Prostate gland (tissue), 2 donors: ENCODE measurements at regions not wholly inside any gene's neighbourhood (a gene's known extent, or its start where the extent isn't known, plus 50 kb on each side); places are given as distances from the start of the nearest gene placed in this dataset.

Source experiments
- DNase-seq: peaks from one replicate; pipeline ENCODE4 v3.0.0-alpha.2; 2019; ENCODE audit warnings: low spot score
- H3K27ac ChIP-seq, 2 donors: fragments of 200-600 bp; sonication (generic); 2 replicates each; pipeline ENCODE4 v1.5.1; 2017 to 2019
- H3K27me3 ChIP-seq: fragments of 200-600 bp; sonication (generic); replicated peaks from 2 replicates; pipeline ENCODE4 v1.5.1; 2019; ENCODE audit not compliant: insufficient read depth
- H3K36me3 ChIP-seq, 2 donors: fragments of 200-600 bp; sonication (generic); 1 replicate in 1 of 2; 2 replicates in 1 of 2; pipeline versions ENCODE4 v1.5.1 to v1.8.1; 2017 to 2019
- H3K4me1 ChIP-seq: fragments of 200-600 bp; sonication (generic); replicated peaks from 2 replicates; pipeline ENCODE4 v1.5.1; 2019
- H3K4me3 ChIP-seq, 2 donors: fragments of 200-600 bp; sonication (generic); 2 replicates each; pipeline ENCODE4 v1.5.1; 2017 to 2019
- H3K9me3 ChIP-seq: fragments of 200-600 bp; sonication (generic); 2 replicates; pipeline ENCODE4 v1.5.1; 2017
- CTCF ChIP-seq, 4 experiments: fragments of 200-600 bp in 2 of 4; fragments of 450-650 bp in 2 of 4; sonication (generic) in 2 of 4; IDR thresholded peaks; 1 replicate in 3 of 4; 2 replicates in 1 of 4; pipeline ENCODE4 v1.5.1; 2016 to 2019; ENCODE audit warnings: antibody characterized with exemption in 4 of 4, mild to moderate bottlenecking in 2 of 4, moderate library complexity in 2 of 4
- POLR2A ChIP-seq: fragments of 450-650 bp; IDR thresholded peaks from one replicate; pipeline ENCODE4 v1.6.1; 2016; ENCODE audit warnings: antibody characterized with exemption, mild to moderate bottlenecking
- POLR2AphosphoS5 ChIP-seq: sonication (generic); formaldehyde crosslinking; IDR thresholded peaks from one replicate; pipeline ENCODE4 v1.6.1; 2017; ENCODE audit warnings: antibody characterized with exemption
- WGBS: methylation state at CpG from one replicate; pipeline ENCODE4 v1.1.5; 2018; 5-methylcytosine and 5-hydroxymethylcytosine counted together
- intact Hi-C: fragments of 100-400 bp; cut with DNase I; formaldehyde crosslinking; loops from one replicate; pipeline ENCODE4 v1.14.2; 2022

- DNase-seq: no peak
Measured at GRCh38 chr1:98299313-98299712, 362.2 kb upstream of the SNX7 start.

GRCh38 chr1:98298319-98298718 is 363.2 kb upstream of the SNX7 start:
- H3K36me3 ChIP-seq: no peaks in the 10 kb centered on the region
- 90% methylated on average over 2 of the region's 2 CpGs for WGBS
- no peaks in the 10 kb centered on the region for H3K9me3 ChIP-seq
- no peaks in the 10 kb centered on the region for H3K4me1 ChIP-seq
- TF ChIP-seq CTCF (IDR thresholded peaks at IDR 0.05) (no peak), POLR2AphosphoS5 (no peak), POLR2A (no peak)
- H3K27ac ChIP-seq: no peak overlapping the region
- no peak for DNase-seq
- H3K4me3 ChIP-seq: no peak overlapping the region
- no peaks in the 10 kb centered on the region for H3K27me3 ChIP-seq
- intact Hi-C loops: no loop called here

More at GRCh38 chr1:98299313-98299712, 362.2 kb upstream of the SNX7 start:
- Histone ChIP-seq H3K4me3 (no peak overlapping the region), H3K27ac (no peak overlapping the region), H3K27me3 (no peaks in the 10 kb centered on the region), H3K36me3 (no peaks in the 10 kb centered on the region), H3K4me1 (no peaks in the 10 kb centered on the region), H3K9me3 (no peaks in the 10 kb centered on the region)
- intact Hi-C loops: no loop called here
- no peak for TF ChIP-seq CTCF (IDR thresholded peaks at IDR 0.05)
- TF ChIP-seq POLR2AphosphoS5: no peak

GRCh38 chr1:98296681-98297080 is 364.8 kb upstream of the SNX7 start:
- TF ChIP-seq POLR2A: no peak
- no peak for TF ChIP-seq CTCF (IDR thresholded peaks at IDR 0.05)
- no peak for TF ChIP-seq POLR2AphosphoS5
- intact Hi-C loops: no loop called here

GRCh38 chr1:98294127-98294526 is 367.4 kb upstream of the SNX7 start:
- TF ChIP-seq POLR2AphosphoS5: no peak
- Histone ChIP-seq H3K4me3 (no peak overlapping the region), H3K4me1 (no peaks in the 10 kb centered on the region), H3K27me3 (no peaks in the 10 kb centered on the region), H3K9me3 (no peaks in the 10 kb centered on the region), H3K27ac (no peak overlapping the region), H3K36me3 (no peaks in the 10 kb centered on the region)
- DNase-seq: no peak
- 76% methylated on average over 2 of the region's 2 CpGs for WGBS
- intact Hi-C loops: no loop called here

More at GRCh38 chr1:98296681-98297080, 364.8 kb upstream of the SNX7 start:
- Histone ChIP-seq H3K4me3 (no peak overlapping the region), H3K4me1 (no peaks in the 10 kb centered on the region), H3K27ac (no peak overlapping the region), H3K9me3 (no peaks in the 10 kb centered on the region), H3K27me3 (no peaks in the 10 kb centered on the region), H3K36me3 (no peaks in the 10 kb centered on the region)
- DNase-seq: no peak
- 75% methylated on average over 1 of the region's 1 CpG for WGBS

- Histone ChIP-seq H3K4me3 (no peak overlapping the region), H3K4me1 (no peaks in the 10 kb centered on the region), H3K27me3 (no peaks in the 10 kb centered on the region), H3K9me3 (no peaks in the 10 kb centered on the region), H3K36me3 (no peaks in the 10 kb centered on the region), H3K27ac (no peak overlapping the region)
- DNase-seq: no peak
- intact Hi-C loops: no loop called here
- TF ChIP-seq CTCF (IDR thresholded peaks at IDR 0.05) (no peak), POLR2AphosphoS5 (no peak), POLR2A (no peak)
Measured at GRCh38 chr1:98292994-98293393, 368.5 kb upstream of the SNX7 start.
